ENCODE measurements at regions not wholly inside any gene's neighbourhood (a gene's known extent, or its start where the extent isn't known, plus 50 kb on each side); places are given as distances from the start of the nearest gene placed in this dataset.
"Not testable (repeated sequence)": the region's sequence is repeated elsewhere in the genome, so short reads cannot be mapped to it uniquely, and the experiment has no call there.

DNA sequence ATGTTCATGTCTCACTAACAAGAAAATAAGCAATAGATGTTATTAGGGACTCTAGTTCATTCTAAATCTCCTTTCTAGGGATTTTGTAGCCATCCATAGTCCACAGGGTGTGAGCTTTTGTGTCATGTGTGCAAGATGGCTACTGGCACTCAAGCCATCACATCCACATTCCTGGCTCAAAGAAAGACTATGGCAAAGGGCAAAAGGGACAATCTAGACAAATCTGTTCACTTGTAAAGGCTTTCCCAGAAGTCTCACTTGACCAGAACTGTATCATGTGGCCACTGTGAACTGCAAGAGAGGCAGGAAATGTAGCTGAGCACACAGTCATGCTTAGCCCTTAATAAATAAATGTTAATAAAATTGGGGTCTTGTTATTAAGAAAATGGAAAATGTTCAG, 212.6 kb upstream of the EXOC2 start:
- DNase-seq (ENCODE audit: low read depth) = no peak

DNA sequence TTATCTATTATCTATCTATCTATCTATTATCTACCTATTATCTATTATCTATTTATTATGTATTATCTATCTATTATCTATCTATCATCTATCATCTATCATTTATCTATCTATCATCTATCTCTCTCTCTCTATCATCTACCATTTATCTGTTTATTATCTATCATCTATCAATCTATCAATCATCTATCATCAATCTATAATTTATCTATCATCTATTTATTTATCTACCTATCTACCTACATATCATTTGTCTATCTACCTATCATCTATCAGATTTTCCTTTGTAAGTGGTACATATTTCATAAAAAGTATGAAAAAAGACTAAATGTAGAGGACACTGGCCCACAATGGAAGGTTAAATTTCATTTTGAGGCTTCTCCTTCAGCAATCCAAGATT, 212.1 kb upstream of the EXOC2 start:
- no peak for DNase-seq (ENCODE audit: low read depth)

DNA sequence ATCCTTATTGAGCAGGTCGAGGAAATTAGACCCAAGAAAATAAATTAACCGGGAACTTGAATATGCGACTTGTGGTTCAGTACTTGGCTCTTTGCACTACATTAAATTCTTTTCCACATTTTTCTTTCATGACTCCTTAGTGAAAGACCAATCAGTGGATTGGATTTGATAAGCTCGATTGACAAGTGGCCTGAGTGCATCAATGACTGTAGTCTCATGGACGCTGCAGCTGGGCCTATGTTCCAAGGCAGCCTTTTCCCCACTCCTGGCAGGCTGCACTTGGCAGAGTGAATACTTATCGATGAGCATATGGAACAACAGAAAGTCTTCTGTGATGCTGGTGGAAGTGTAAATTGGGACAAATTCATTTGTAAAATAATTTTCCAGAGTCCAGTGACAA, 210.8 kb upstream of the EXOC2 start:
- no peak for DNase-seq (ENCODE audit: low read depth)

DNA sequence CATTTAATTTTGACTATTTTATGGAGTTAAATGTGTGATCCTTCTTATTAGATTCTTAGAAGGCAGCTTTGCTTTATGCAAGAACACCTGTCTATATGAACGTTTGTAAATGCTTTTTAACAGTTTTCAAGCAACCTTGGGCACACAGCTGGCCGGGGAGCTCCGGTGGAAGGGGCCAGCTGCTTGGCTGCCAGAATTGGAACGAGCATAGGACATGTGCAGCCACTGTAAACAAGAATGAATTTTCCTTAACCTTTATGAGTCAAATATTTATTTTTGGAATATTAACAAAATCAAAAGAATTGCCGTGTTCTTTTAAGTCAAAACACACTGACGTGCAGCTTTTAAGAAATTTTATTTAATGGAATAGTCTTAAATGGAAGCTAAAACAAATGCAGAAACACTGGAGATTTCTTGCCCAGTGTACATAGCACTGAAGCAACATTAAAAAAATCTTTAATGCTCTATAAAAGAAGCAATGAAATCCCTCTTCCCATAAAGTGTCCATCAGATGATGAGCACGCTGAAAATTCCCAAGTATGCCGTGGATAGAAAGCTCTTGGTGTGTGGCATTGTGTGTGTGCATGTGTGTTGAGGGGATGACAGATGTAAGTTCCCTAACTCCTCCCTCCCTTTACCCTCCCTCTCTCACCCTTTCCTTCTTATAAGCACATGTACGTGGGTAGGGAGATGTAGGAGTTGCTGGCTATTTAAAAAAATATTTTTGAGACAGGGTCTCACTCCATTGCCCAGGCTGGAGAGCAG, 208.9 kb upstream of the EXOC2 start:
- no peak for DNase-seq (ENCODE audit: low read depth)

DNA sequence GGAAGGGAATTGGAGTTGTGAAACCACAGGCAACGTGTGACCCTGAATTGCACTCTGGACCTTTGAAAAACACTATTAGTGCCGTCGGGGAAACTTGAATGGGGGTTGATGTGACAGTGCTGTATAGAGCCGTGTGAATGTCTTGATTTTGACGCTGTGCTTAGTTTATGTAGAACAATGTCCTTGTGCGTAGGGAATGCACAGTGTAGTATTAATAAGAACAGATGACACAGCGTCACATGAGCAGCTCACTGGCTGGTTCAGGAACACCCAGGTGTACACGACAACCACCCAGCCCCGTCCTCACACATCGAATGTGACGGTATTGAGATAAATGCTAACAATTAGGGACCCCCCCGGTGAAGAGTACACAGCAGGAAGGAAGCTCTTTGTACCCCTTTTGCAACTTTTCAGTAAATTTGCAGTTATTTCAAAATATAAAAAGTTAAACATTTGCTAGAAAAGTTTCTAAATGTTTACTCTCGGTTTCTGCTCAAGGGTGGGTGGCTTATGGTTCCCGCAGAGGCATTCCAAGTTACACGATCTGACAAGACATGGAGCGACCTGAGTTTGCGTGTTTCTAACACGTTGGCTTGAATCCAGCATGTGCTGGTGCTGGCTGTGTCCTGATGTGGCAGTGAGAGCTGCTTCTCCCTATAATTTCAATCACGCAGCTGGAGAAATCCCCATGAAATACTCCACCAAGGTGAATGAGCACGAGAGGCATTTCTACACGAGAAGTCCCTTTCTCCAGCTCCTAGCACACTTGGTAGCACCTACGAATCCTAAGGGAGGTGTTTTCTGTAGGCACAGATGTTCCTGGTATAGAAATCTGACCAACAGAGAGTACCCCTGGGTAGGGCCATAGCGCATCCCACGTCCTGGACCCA, 208.0 kb upstream of the EXOC2 start:
- DNase-seq (ENCODE audit: low read depth) = no peak

DNA sequence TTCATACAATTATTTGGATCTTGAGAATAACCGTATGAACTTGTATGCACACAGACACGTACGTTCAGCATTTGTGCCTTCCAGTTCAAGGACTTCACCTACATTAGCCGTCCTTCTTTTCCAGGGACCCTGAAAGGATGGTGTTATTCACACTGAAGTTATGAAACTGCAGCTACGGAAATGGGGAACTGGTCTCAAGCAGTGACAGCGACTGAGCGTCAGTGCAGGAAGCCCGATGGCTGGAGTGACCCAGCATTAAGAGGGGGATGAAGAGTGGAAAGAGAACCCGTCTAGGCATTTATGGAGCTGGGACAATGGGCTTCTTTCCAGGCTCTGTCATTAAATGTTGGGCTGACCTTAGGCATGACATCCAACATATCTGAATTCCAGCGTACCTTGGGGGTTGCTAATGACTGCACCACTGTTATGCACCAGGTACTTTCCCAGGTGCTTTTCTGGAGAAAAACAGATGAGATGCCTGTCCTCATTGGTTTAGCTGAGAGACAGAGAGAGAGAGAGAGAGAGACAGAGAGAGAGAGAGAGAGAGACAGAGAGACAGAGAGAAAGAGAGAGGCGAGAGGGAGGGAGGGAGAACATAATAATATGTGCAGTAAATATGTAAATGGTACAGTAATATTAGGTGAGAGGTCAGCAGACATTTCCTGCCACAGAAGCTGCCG, 204.7 kb upstream of the EXOC2 start:
- no peak for DNase-seq (ENCODE audit: low read depth)

DNA sequence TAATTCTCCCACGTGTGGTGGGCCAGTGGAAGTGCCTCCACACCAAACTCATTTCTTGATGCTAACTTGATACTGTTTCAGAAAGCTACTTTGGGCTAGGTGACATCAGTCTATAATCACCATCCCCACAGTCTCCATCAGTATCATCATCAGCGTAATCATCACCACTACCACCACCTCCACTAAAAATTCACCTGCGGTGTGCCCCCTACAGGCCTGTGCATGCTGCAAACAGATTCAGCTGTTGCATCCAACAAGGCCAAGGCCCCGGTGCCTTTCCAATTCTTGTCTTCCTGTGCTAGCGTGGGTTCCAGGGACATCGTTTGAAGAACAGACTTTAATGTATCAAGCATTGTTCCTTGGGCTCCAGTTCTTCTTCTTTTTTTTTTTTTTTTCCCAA, 201.3 kb upstream of the EXOC2 start:
- no peak for DNase-seq (ENCODE audit: low read depth)

DNA sequence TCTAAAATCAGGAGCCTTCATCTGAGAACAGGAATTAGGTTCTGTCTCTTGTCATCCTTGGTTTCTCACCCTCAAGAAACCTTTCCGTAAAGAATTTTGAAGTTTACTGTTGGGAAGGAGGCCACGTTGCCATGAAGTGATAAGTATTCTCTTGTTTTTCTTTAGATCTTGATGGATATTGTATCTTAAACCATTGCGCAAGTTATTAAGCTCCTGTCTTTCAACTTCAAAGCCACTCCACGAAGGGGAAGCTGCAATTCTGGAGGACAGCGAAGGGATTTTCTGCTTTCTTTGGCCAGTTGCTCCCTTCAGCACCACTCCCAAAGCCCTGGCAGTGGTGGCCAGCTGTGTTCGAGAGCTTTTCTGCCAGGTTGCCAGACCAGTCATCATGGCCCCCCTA, 198.1 kb upstream of the EXOC2 start:
- no peak for DNase-seq (ENCODE audit: low read depth)

DNA sequence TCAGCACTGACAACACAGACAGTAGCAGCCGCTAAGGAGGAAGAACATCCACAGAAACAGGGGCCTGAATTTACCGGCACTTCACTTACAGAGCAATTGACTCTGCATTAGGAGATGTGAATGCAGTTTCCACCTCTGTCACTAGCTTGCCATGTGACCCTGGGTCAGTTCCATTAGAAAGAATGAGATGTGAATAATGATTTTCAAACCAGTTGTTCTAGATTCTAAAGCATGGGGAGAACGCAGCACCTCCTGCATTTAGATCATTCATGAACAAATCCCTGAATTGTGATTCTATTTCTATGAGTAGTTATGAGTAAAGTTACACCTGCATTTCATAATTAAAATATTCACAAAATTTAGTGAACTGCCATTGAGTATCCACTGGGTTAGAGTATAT, 197.3 kb upstream of the EXOC2 start:
- DNase-seq (ENCODE audit: low read depth) = no peak

DNA sequence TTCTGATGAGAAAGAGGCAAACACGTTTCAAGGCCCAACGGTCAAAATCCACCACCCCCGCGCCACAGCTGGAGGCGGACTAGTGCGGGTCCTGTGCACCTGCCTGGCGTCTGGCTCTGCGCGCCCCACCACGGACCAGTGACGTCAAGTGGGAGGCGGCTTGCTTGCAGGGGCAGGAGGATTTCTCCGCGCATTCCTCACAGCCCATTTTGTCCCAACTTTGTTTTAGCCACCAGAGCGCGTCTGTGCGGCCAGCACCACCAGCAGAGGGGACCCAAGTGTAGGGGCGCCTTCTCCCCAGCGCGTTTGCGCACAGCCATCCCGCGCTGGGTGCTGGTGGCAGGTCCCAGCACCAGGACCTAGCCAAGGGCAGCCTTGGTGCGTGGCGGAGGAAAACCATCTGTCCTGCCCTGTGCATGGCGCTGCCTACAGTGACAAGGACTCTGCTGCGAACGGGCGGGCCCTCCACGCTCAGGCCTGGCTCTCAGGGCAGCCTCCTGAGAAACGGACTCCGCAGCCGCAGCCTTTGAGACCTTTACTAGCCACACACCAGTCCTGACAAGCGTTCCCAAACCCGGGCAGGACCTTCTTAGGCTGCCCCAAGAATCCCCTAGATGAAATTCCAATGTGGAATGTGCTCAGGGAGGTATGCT, 194.8 kb upstream of the EXOC2 start:
- DNase-seq (ENCODE audit: low read depth) = no peak

DNA sequence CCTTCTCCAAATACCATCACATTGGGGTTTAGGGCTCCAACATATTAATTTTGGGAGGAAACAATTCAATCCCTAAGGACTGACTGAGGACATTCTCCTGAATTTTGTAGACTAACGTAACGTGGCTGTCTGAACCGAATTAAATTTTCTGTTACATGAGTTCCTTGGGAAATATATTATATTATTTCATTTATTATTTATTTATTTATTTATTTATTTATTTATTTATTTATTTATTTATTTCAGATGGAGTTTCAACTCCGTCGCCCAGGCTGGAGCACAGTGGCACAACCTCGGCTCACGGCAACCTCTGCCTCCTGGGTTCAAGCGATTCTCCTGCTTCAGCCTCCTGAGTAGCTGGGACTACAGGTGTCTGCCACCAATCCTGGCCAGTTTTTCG, 193.2 kb upstream of the EXOC2 start:
- DNase-seq (ENCODE audit: low read depth) = not testable (repeated sequence)

DNA sequence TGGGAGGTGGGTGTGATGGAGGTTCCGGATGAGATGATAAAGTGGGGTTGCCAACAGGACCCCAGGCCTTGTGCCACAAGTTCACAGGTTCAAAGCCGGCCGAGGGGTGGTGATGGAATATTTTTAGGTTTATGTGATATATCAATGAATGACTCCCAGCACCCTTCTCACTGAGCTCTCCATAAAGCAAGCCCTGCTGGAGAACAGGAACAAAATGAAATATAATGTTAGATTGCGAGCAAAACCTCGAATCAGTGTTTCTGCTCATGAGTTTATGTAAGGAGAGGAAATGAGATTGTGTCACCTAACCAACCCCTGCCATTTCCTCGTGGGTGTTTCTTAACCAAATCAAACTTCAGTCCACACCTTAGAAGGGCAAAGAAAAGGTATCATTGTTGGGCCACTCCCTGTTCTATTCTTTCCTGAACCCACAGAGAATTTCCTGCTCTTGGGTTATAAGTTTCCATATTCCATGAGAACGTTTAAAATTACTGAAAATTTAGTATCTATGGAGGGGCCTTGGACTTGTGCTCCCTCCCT, 192.2 kb upstream of the EXOC2 start:
- DNase-seq (ENCODE audit: low read depth) = no peak

DNA sequence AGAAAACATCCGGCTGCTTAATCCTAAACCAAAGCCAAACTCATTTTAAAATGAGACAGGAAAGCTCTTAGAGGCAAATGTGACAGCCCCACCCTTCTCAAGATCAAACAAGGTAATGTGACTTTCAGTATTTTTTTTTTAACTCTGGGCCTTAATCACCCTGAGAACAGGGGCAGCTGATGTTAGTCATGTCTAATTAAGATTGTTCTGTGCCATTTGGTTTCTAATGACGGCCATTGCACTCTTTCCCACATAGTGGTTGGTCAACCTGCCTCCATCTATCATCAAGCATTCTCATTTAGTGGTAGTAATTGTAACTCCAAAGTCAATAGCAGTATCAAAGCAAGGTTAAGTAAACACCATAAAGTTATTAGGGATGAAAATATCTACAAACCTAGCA, 191.6 kb upstream of the EXOC2 start:
- no peak for DNase-seq (ENCODE audit: low read depth)

DNA sequence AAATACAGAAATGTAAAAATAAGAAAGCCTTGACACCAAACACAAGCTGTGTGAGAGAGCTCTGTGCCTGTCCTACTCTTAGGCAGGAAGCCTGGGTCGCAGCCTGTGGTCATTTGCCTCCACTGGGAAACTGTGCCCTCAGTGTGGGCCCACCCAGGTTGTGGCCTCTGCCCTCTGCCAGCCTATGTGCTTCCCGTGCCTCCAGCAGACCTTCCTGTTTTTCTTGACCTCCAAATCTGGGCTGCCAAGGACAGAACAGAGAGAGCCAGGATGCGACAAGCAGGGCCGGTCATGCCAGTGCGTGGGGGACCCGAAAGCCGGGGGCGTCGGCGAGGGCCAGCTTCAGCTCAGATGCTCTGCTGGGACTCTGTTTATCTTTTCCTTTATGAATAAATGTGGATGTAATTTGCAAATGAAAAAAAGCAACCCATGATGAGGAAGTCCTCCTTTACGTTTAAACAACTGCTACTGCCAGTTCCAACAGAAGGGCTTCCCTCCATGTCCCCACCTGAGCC, 189.2 kb upstream of the EXOC2 start:
- no peak for DNase-seq (ENCODE audit: low read depth)

DNA sequence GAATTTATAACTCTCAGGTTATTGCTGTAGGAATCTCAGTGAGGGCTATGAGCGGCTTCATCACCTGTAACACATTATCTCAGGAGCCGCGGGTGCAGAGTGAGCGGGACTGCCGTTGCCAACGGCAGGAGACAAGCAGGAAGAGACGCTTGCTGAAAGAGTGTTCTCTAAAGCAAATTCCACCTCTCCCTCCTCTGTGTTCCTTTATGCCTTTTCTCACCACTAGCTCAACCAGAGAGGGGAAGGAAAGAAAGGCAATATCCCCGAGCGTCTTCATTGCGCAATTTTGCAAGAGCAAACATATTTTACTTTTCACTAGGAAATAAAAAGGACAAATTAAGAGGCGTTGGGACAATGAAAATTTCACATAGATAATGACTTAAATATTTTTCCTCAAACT, 185.2 kb upstream of the EXOC2 start:
- no peak for DNase-seq (ENCODE audit: low read depth)

DNA sequence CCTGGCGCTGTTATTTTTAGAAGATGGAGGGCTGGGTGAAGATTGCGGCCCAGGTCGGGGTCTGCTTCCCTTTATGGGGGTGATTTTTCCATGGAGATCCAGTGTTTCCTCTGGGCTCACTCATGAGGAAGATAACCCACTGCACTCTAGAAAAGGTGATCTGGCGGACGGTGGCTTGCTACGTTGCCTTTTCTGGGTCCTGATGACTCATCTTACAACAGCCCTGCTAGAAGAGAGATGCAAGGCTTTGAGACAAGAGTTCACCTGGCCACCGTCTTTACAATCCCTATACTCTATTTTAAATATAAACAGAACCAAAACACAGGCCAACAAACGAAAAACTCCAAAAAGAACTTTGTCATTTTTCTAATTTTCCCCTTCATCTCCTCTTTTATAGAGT, 182.1 kb upstream of the EXOC2 start:
- DNase-seq (ENCODE audit: low read depth) = no peak

DNA sequence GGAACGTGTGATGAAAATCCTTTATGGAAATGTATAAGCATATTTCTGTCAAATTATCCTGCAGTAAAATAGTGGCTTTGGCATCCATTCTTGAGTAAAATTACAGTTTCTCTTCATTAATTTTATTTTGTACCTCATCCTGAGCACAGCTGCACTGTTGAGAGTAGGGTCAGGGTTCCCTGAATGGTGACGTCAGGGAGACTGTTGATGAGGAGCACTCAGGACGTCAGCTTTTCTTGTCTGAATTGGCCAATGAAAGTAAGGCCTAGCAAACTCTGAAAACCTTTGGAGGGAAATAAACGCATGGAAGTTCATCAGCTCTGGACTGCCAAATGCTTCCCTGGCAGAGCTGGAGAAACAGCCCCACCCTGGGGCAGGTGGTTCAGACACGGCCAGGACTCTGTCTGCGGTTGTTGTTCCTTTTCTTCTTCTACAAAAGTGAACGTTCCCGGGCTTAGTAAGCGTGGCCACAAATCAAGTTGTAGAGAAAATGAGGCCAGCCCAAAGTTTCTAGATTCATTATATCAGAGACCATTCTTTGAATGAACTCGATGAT, 179.7 kb upstream of the EXOC2 start:
- DNase-seq (ENCODE audit: low read depth) = no peak

DNA sequence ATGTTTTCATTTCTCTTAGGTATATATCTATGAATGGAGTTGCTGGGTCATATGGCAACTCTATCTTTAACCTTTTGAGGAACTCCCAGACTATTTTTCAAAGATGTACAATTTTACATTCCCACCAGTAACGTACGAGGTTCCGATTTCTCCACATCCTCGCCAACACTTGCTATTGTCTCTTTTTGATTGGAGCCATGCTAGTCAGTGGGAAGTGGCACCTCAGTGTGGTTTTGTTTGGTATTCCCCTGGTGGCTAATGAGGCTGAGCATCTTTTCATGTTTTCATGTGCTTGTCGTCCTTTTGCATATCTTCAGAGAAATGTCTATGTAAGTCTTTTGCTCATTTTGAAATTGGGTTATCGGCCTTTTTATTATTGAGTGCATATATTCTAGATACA, 178.6 kb upstream of the EXOC2 start:
- DNase-seq (ENCODE audit: low read depth) = no peak

DNA sequence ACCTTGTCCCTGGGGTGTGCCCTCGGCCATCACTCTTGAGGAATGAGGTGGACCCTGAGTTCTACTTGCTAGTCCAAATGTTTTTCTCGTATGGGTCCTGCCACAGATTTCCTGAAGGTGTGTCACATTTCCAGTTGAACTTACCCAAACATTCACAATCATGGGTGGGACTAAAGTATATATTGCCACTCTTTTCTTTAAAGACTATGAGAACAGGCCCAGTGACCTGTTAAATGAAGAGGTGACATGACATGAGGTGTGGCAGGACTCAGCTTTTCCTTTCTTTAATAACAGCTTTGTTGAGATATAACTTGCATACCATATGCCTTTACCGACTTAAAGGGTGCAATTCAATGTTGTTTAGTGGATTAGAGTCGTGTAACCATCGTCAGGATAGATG, 177.2 kb upstream of the EXOC2 start:
- no peak for DNase-seq (ENCODE audit: low read depth)

DNA sequence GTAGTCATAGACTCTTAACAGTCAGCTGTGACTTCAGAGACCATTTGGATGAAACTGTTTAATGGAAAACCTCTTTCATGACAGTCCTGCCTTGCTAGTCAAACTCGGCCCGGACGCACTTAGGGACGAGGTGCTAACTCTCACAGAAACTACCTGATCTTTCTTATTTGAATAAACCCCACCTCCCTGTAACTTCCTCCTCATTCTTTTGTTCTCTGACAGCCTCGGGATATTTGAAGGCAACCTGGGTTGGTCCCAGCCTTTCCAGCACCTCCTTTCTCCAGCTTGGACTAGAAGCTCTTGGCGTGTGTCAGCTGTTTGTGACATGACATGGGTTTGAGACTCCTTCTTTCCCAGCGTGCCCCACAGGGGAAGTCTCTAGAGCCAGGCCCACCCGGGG, 175.3 kb upstream of the EXOC2 start:
- DNase-seq (ENCODE audit: low read depth) = no peak

DNA sequence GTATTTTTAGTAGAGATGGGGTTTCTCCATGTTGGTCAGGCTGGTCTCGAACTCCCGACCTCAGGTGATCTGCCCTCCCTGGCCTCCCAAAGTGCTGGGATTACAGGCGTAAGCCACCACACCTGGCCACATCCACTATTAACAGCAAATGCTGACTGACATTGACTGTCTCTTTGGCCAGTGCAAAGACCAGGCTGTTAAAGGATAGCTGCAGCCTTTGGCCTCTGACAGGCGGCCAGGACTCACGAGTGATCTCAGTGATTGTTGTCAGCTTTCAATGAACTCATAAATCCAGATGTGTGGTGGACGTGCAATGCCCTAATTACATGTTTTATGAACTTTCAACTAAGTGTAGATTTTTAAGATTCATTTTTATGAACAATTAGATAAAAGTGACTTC, 174.4 kb upstream of the EXOC2 start:
- DNase-seq (ENCODE audit: low read depth) = no peak
